ENCODE measurements at regions not wholly inside any gene's neighbourhood (a gene's known extent, or its start where the extent isn't known, plus 50 kb on each side); places are given as distances from the start of the nearest gene placed in this dataset.
A peak's percentile ranks its signal among the peaks of the same experiment; 100 is the strongest.

GRCh38 chr12:116382686-116383530, 105.4 kb upstream of the MED13L start:
- DNase-seq = no peak

GRCh38 chr12:116384175-116384574, 106.7 kb upstream of the MED13L start:
- no peak for DNase-seq

- DNase-seq = peak; percentile 71 to 84 (median 81)
Observed at GRCh38 chr12:116384691-116385485, 107.4 kb upstream of the MED13L start.

GRCh38 chr12:116385486-116386217, 108.2 kb upstream of the MED13L start:
- DNase-seq = no peak

- no peak for DNase-seq
Observed at GRCh38 chr12:116389326-116389725, 111.8 kb upstream of the MED13L start.

GRCh38 chr12:116389990-116390389, 112.5 kb upstream of the MED13L start:
- peak in 2 of 3 donors; percentile 19 to 30 for DNase-seq

GRCh38 chr12:116390401-116391335, 113.2 kb upstream of the MED13L start:
- DNase-seq = no peak

- no peak for DNase-seq
Observed at GRCh38 chr12:116391501-116391900, 114.0 kb upstream of the MED13L start.

GRCh38 chr12:116392061-116392460, 114.6 kb upstream of the MED13L start:
- DNase-seq = no peak

- DNase-seq = no peak
Observed at GRCh38 chr12:116393255-116393654, 115.8 kb upstream of the MED13L start.

- no peak for DNase-seq
Observed at GRCh38 chr12:116393859-116394650, 116.6 kb upstream of the MED13L start.

- peak; percentile 33 to 56 (median 52) for DNase-seq
Observed at GRCh38 chr12:116395396-116395795, 117.9 kb upstream of the MED13L start.

- DNase-seq = peak; percentile 42 to 55 (median 54)
Observed at GRCh38 chr12:116397148-116397547, 119.7 kb upstream of the MED13L start.

GRCh38 chr12:116398193-116398592, 120.7 kb upstream of the MED13L start:
- no peak for DNase-seq

- DNase-seq = no peak
Observed at GRCh38 chr12:116399055-116399454, 121.6 kb upstream of the MED13L start.

GRCh38 chr12:116400636-116401372, 123.3 kb upstream of the MED13L start:
- DNase-seq = peak; percentile 76 to 87 (median 79)

- no peak for DNase-seq
Observed at GRCh38 chr12:116401565-116401964, 124.1 kb upstream of the MED13L start.

- peak in 2 of 3 donors; percentile 26 to 32 for DNase-seq
Observed at GRCh38 chr12:116402163-116402939, 124.9 kb upstream of the MED13L start.

- no peak for DNase-seq
Observed at GRCh38 chr12:116403546-116403945, 126.1 kb upstream of the MED13L start.

GRCh38 chr12:116404247-116404646, 126.8 kb upstream of the MED13L start:
- no peak for DNase-seq

All from suppressor macrophage treated with lipopolysaccharide for 1 hour (primary cell).